ENCODE measurements at regions not wholly inside any gene's neighbourhood (a gene's known extent, or its start where the extent isn't known, plus 50 kb on each side); places are given as distances from the start of the nearest gene placed in this dataset.

GRCh38 chr2:64260093-64260803, 116.0 kb upstream of the PELI1 start:
- 0 out of 2 replicates have a peak, but pooled peaks cover 3% of the 10 kb centered on the region for H3K9me2 ChIP-seq (ENCODE audit: insufficient read depth)
- no peaks in the 10 kb centered on the region for H3K27me3 ChIP-seq (ENCODE audit: insufficient read depth)
- no peak overlapping the region for H3K4me2 ChIP-seq
- 0 out of 2 replicates have a peak, but pooled peaks cover 2% of the 10 kb centered on the region for H3F3A ChIP-seq (replicated peaks; ENCODE audit: low read depth)
- TF ChIP-seq NANOG (IDR thresholded peaks at IDR 0.05; ENCODE audit: borderline replicate concordance) (no peak), EZH2phosphoT487 (IDR thresholded peaks at IDR 0.05; ENCODE audit: unreplicated experiment) (no peak), ZNF331 (CRISPR knock-in tag; IDR thresholded peaks at IDR 0.05; ENCODE audit: low read depth) (no peak), CTCF (conservative IDR thresholded peaks at IDR 0.05; ENCODE audit: low read depth in 2 of 2) (no peak), ZNF462 (CRISPR knock-in tag; IDR thresholded peaks at IDR 0.05) (no peak), ZNF114 (CRISPR knock-in tag; IDR thresholded peaks at IDR 0.05) (no peak), JUNB (IDR thresholded peaks at IDR 0.05; ENCODE audit: unreplicated experiment) (no peak), EZH2 (IDR thresholded peaks at IDR 0.05; ENCODE audit: low read depth, unreplicated experiment) (no peak)
- peaks cover 50% of the 10 kb centered on the region for H3K79me2 ChIP-seq (replicated peaks; ENCODE audit: insufficient read depth)
- H2AFZ ChIP-seq, result no peak overlapping the region
- no peak overlapping the region for H3K27ac Mint-ChIP-seq
- no peak overlapping the region for H3K4me3 ChIP-seq
- no peaks in the 10 kb centered on the region for H3K9me3 Mint-ChIP-seq
- H3K27me3 Mint-ChIP-seq (ENCODE audit: insufficient read depth, low read depth, poor library complexity), result peaks cover 8% of the 10 kb centered on the region
- peaks cover 56% of the 10 kb centered on the region for H3K4me1 ChIP-seq (ENCODE audit: insufficient read depth)
- ATAC-seq, result no peak
- no peak for DNase-seq (ENCODE audit: low spot score)
- peak overlapping the region; percentile 97 for H3K27ac ChIP-seq (ENCODE audit: low read depth)
- H3K36me3 Mint-ChIP-seq (ENCODE audit: low read depth), result peaks cover 80% of the 10 kb centered on the region
- H4K20me1 ChIP-seq (replicated peaks; ENCODE audit: insufficient read depth), result no peaks in the 10 kb centered on the region
- no peak overlapping the region for H3K4me3 Mint-ChIP-seq
- no peaks in the 10 kb centered on the region; the same call in 1 of the 2 replicates for H3K36me3 ChIP-seq (ENCODE audit: insufficient read depth)
- H3K4me1 Mint-ChIP-seq, result peaks cover 74% of the 10 kb centered on the region

Measured in GM23338 (cell line).